HT-29 (cell line): ENCODE measurements at regions not wholly inside any gene's neighbourhood (a gene's known extent, or its start where the extent isn't known, plus 50 kb on each side); places are given as distances from the start of the nearest gene placed in this dataset.

Experiments
- DNase-seq: peaks from one replicate; pipeline ENCODE4 v3.0.0-alpha.2; 2015; ENCODE audit warnings: low spot score

- no peak for DNase-seq
These were observed 238.5 kb upstream of the PMFBP1 start for GRCh38 chr16:72410492-72410891.

GRCh38 chr16:72409423-72409822 lies 237.5 kb upstream of the PMFBP1 start:
- no peak for DNase-seq

GRCh38 chr16:72406390-72406789 lies 234.4 kb upstream of the PMFBP1 start:
- DNase-seq: no peak

- DNase-seq: no peak
These were observed 232.3 kb upstream of the PMFBP1 start for GRCh38 chr16:72404299-72404698.

- DNase-seq: no peak
These were observed 229.1 kb upstream of the PMFBP1 start for GRCh38 chr16:72401084-72401361.

GRCh38 chr16:72400257-72401083 lies 228.5 kb upstream of the PMFBP1 start:
- DNase-seq: peak; percentile 75

GRCh38 chr16:72399811-72400210 lies 227.9 kb upstream of the PMFBP1 start:
- no peak for DNase-seq

GRCh38 chr16:72397876-72398275 lies 225.9 kb upstream of the PMFBP1 start:
- no peak for DNase-seq

GRCh38 chr16:72394526-72394925 lies 222.6 kb upstream of the PMFBP1 start:
- no peak for DNase-seq

GRCh38 chr16:72389791-72390190 lies 217.8 kb upstream of the PMFBP1 start:
- no peak for DNase-seq

GRCh38 chr16:72388007-72388406 lies 216.1 kb upstream of the PMFBP1 start:
- no peak for DNase-seq

- no peak for DNase-seq
These were observed 212.7 kb upstream of the PMFBP1 start for GRCh38 chr16:72384651-72385050.

GRCh38 chr16:72380283-72380682 lies 208.3 kb upstream of the PMFBP1 start:
- no peak for DNase-seq

- no peak for DNase-seq
These were observed 201.2 kb upstream of the PMFBP1 start for GRCh38 chr16:72373201-72373600.

- no peak for DNase-seq
These were observed 200.4 kb upstream of the PMFBP1 start for GRCh38 chr16:72372087-72373045.

- DNase-seq: no peak
These were observed 199.5 kb upstream of the PMFBP1 start for GRCh38 chr16:72371307-72372086.

- DNase-seq: no peak
These were observed 197.3 kb upstream of the PMFBP1 start for GRCh38 chr16:72369274-72369673.

- no peak for DNase-seq
These were observed 195.9 kb upstream of the PMFBP1 start for GRCh38 chr16:72367851-72368250.

GRCh38 chr16:72362973-72363372 lies 191.0 kb upstream of the PMFBP1 start:
- no peak for DNase-seq

GRCh38 chr16:72362476-72362875 lies 190.5 kb upstream of the PMFBP1 start:
- no peak for DNase-seq

- DNase-seq: no peak
These were observed 186.0 kb upstream of the PMFBP1 start for GRCh38 chr16:72357910-72358309.

GRCh38 chr16:72355561-72355960 lies 183.6 kb upstream of the PMFBP1 start:
- DNase-seq: no peak
